Right hindlimb (tissue), 1 donor: ENCODE measurements at regions not wholly inside any gene's neighbourhood (a gene's known extent, or its start where the extent isn't known, plus 50 kb on each side); places are given as distances from the start of the nearest gene placed in this dataset.
"Not testable (repeated sequence)": the region's sequence is repeated elsewhere in the genome, so short reads cannot be mapped to it uniquely, and the experiment has no call there.

ENCODE experiments used
- DNase-seq: peaks from one replicate; pipeline ENCODE4 v3.0.0-alpha.2; 2018

- DNase-seq = no peak
These were observed 202.1 kb downstream of the HNRNPD start for GRCh38 chr4:82171531-82172155.

DNA sequence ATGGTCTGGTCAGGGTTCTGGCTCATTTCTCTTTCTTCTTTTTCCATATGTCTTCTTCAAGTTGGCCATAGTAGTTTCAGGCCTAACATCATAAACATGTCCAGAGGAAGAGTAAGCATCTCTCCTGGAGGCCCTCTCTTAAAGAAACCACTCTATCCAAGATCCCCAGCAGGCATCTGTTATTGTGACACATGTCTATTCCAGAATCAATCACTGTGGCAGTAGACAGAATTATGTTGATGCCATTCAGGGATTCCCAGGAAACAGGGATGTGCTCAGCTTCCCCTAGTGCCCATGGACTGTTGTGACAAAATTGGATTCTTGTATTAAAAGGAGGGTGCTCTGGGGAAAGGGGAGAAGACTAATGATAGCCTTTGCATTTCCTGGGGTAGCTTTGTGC lies 224.0 kb downstream of the HNRNPD start:
- no peak for DNase-seq

GRCh38 chr4:82145850-82146249 lies 227.9 kb downstream of the HNRNPD start:
- DNase-seq = no peak

DNA sequence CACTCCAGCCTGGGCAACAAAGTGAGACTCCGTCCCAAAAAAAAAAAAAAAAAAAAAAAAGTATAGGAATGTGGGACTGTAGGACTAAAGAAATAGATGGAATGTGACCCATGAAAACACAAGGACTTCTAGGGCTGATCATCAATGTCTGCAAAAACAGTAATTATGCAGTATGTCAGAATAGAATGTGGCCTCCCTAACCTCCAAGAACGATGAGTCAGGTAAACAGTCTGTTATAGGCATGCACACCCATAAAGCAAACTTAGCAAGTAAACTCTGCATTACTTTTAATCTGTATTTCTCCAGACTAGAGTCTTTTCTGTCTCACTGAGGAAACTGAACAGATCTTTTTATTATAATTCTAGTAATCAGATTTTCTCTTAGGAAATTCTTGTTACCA lies 233.4 kb downstream of the HNRNPD start:
- no peak for DNase-seq

GRCh38 chr4:82139287-82139686 lies 234.5 kb downstream of the HNRNPD start:
- DNase-seq = no peak

GRCh38 chr4:82138374-82138773 lies 235.4 kb downstream of the HNRNPD start:
- no peak for DNase-seq

DNA sequence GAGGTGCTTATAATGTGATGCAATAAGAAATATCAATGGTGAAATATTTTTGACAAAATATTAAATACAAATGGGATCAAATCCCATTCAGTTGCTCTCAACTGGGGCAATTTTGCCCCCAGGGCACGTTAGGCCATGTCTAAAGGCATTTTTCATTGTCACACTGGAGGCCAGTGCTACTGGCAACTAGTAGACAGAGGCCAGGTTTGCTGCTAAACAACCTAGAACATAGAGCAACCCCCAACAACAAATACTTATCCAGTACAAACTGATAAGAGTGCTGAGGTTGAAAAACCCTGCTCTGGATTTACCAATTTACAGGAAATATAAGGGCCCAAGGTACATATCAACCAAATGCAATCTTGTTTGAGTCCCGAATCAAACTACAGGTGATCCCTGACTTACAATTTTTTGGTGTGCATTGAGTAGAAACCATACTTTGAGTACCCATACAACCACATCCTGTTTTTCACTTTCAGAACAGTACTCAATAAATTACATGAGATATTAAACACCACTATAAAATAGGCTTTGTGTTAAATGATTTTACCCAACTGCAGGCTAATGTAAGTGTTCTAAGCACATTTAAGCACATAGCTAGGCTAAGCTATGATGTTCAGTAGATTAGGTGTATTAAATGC lies 237.5 kb downstream of the HNRNPD start:
- DNase-seq = no peak

GRCh38 chr4:82128355-82128754 lies 245.4 kb downstream of the HNRNPD start:
- DNase-seq = no peak

DNA sequence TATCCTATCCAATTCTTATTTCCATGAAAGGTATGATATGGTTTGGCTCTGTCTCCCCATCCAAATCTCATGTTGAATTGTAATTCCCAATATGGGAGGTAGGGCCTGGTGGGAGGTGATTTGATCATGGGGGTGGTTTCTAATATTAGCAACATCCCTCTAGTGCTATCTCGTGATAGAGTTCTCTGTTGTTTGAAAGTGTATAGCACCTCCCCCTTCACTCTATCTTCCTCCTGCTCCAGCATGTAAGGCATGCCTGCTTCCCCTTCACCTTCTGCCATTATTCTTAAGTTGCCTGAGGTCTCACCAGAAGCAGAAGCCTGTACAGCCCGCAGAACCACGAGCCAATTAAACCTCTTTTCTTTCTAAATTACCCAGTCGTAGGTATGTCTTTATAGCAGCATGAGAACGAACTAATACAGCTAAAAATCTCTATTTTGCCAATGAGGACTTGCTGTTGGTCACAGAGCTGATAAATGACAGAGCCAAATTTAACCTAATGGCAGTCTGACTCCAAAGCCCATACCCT lies 247.2 kb downstream of the HNRNPD start:
- DNase-seq = no peak

GRCh38 chr4:82125787-82126297 lies 247.9 kb downstream of the HNRNPD start:
- DNase-seq = no peak

- no peak for DNase-seq
These were observed 248.6 kb downstream of the HNRNPD start for GRCh38 chr4:82124932-82125786.

- no peak for DNase-seq
These were observed 249.4 kb downstream of the HNRNPD start for GRCh38 chr4:82124365-82124764.

- no peak for DNase-seq
These were observed 249.9 kb downstream of the HNRNPD start for GRCh38 chr4:82123934-82124333.

DNA sequence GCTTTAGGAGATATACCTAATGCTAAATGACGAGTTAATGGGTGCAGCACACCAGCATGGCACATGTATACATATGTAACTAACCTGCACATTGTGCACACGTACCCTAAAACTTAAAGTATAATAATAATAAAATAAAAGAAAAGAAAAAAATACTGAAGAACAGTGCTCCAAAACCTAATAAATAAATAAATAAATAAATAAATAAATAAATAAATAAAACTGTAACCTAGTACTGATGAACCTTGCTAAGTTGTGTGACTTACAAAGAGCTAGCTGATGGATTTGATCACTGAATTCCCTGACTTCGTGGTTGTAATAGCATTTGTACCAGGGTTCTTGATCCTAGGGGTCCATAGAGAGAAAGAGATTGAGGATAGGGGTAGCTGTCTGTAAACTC lies 258.6 kb downstream of the HNRNPD start:
- not testable (repeated sequence) for DNase-seq

DNA sequence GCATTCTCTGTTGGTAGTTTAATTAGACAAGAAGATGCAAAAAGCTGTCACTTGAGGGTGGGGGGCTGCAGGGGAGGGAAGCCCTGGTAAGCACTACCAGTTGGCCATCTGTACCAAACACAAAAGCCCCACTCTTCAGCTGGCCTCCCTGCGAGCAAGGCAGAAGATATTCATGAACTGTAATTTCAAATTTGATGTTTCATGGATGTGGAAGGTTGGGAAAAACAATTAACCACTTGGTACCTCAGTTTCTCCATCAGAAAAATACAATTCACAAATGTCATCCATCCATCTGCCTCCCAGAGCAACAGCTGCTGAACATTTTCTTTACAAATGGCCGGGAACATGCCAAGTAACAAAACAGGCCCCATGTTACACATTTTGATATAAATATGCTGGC lies 265.3 kb downstream of the HNRNPD start:
- DNase-seq = no peak

DNA sequence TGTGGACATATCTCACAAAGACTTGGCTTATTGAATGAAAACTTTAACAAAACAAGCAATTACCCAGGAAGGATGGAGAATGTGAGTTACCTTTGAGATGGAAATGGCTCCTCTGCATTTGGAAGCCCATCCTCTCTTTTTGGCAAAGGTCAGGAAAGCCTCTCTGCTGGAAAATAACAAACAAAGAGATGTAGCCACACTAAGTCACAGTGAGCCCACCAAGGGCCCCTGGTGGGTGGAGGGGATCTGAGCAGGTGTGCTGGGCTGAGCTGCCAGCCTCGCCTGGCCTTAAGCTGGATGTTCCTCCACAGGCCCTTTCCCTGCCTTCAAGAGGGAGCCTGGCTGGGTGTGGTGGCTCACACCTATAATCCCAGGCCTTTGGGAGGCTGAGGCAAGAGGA lies 269.2 kb downstream of the HNRNPD start:
- DNase-seq = no peak

- DNase-seq = peak; percentile 31
These were observed 273.7 kb downstream of the HNRNPD start for GRCh38 chr4:82099928-82100579.

DNA sequence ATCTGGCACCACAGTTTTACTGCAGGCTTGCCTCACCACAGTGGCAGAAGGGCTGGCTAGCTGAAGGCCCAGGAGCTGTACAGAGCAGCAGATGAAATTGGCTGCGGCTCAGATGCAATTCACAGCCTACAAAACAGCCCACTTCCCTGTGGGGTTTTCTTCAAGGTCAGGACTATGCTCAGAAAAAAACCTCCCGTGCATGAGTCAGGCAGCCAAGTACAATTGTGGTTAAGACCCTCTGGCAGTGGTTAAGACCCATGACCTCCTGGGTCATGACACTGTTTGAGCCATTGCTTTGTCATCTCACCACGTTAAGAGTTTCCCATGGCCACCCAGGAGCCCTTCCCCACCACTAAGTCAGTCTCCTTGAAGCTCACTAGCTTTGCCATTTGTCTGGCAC lies 276.3 kb downstream of the HNRNPD start:
- DNase-seq = no peak

GRCh38 chr4:82090717-82091116 lies 283.1 kb downstream of the HNRNPD start:
- DNase-seq = no peak

- no peak for DNase-seq
These were observed 289.0 kb downstream of the HNRNPD start for GRCh38 chr4:82084747-82085146.

GRCh38 chr4:82077471-82077995 lies 296.3 kb downstream of the HNRNPD start:
- DNase-seq = not testable (repeated sequence)

- DNase-seq = no peak
These were observed 297.0 kb downstream of the HNRNPD start for GRCh38 chr4:82076809-82077208.

DNA sequence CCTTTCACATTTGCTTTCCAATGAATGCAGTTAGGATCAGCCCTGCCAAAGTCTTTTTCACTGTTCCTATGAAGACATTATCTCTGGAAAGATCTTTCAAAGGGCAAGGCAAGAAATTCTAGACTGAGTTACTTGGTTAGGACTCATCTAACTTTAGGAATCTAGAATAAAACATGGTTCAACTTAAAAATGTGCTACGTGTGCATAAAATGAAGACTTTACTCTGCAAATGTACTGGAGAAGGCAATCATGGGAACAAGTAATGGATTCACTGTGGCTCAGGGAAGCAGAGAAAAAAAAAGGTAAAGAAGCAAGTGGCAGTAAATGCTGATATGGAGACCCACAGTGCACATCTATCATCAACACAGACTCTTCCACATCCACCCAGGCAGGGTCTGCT lies 297.4 kb downstream of the HNRNPD start:
- no peak for DNase-seq
